Body of pancreas (tissue), 4 donors: ENCODE measurements at regions not wholly inside any gene's neighbourhood (a gene's known extent, or its start where the extent isn't known, plus 50 kb on each side); places are given as distances from the start of the nearest gene placed in this dataset.

ENCODE experiments used
- ATAC-seq: fragments of 150-250 bp; one replicate; pipeline ENCODE4 v1.9.1; 2016
- DNase-seq, 4 donors: peaks; one replicate each; pipeline ENCODE4 v3.0.0-alpha.2; 2019
- H3K27ac ChIP-seq, 4 donors: fragments of 200-600 bp; sonication (generic); 1 replicate in 3 of 4; 2 replicates in 1 of 4; pipeline versions ENCODE4 v1.5.1 to v1.6.1; 2016 to 2019; ENCODE audit warnings: mild to moderate bottlenecking in 1 of 4, mixed read lengths in 1 of 4, moderate library complexity in 1 of 4
- H3K27me3 ChIP-seq, 2 donors: fragments of 200-600 bp; sonication (generic); one replicate each; pipeline ENCODE4 v1.6.0; 2016; ENCODE audit warnings: mild to moderate bottlenecking in 1 of 2
- H3K36me3 ChIP-seq, 2 donors: fragments of 200-600 bp; sonication (generic); replicated peaks in 1 of 2; 2 replicates each; pipeline ENCODE4 v1.5.1; 2016; ENCODE audit warnings: low read depth in 2 of 2; ENCODE audit not compliant: insufficient read depth in 1 of 2
- H3K4me1 ChIP-seq: fragments of 200-600 bp; sonication (generic); one replicate; pipeline ENCODE4 v1.6.0; 2016
- H3K4me3 ChIP-seq, 2 donors: fragments of 200-600 bp; sonication (generic); 1 replicate in 1 of 2; 2 replicates in 1 of 2; pipeline ENCODE4 v1.5.1; 2016 to 2019
- H3K9me3 ChIP-seq, 3 donors: fragments of 200-600 bp; sonication (generic); 1 replicate in 2 of 3; 2 replicates in 1 of 3; pipeline ENCODE4 v1.5.1; 2016
- POLR2A ChIP-seq, 3 donors: fragments of 450-650 bp; IDR thresholded peaks; one replicate each; pipeline ENCODE4 v1.6.1; 2016; ENCODE audit warnings: antibody characterized with exemption in 3 of 3, mild to moderate bottlenecking in 2 of 3
- WGBS, 2 donors: methylation state at CpG; one replicate each; pipeline ENCODE4 v1.1.5; 2017; 5-methylcytosine and 5-hydroxymethylcytosine counted together
- intact Hi-C: fragments of 100-400 bp; cut with DNase I; formaldehyde crosslinking; loops from one replicate; pipeline ENCODE4 v1.15.1; 2023
- TF ChIP-seq, protein P1 (sequence below), 7 experiments: fragments of 450-650 bp in 4 of 7; fragments of 200-600 bp in 3 of 7; sonication (generic) in 3 of 7; IDR thresholded peaks; one replicate each; pipeline ENCODE4 v1.5.1; 2016 to 2019; ENCODE audit warnings: antibody characterized with exemption in 7 of 7

- TF ChIP-seq, protein P1, sequence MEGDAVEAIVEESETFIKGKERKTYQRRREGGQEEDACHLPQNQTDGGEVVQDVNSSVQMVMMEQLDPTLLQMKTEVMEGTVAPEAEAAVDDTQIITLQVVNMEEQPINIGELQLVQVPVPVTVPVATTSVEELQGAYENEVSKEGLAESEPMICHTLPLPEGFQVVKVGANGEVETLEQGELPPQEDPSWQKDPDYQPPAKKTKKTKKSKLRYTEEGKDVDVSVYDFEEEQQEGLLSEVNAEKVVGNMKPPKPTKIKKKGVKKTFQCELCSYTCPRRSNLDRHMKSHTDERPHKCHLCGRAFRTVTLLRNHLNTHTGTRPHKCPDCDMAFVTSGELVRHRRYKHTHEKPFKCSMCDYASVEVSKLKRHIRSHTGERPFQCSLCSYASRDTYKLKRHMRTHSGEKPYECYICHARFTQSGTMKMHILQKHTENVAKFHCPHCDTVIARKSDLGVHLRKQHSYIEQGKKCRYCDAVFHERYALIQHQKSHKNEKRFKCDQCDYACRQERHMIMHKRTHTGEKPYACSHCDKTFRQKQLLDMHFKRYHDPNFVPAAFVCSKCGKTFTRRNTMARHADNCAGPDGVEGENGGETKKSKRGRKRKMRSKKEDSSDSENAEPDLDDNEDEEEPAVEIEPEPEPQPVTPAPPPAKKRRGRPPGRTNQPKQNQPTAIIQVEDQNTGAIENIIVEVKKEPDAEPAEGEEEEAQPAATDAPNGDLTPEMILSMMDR (IDR thresholded peaks at IDR 0.05): no peak
- no peak for TF ChIP-seq POLR2A (IDR thresholded peaks at IDR 0.05)
- Histone ChIP-seq H3K27ac (no peak overlapping the region), H3K36me3 (no peaks in the 10 kb centered on the region), H3K9me3 (no peaks in the 10 kb centered on the region), H3K4me3 (no peak overlapping the region), H3K27me3 (no peaks in the 10 kb centered on the region), H3K4me1 (no peaks in the 10 kb centered on the region)
- WGBS, 2 donors: 26 to 35% methylated on average over 6 of the region's 6 CpGs
- intact Hi-C loops: no loop called here
- DNase-seq (peak in 1 of 4 donors; percentile 30), ATAC-seq (no peak)
These were observed 319.6 kb upstream of the TCF4 start for GRCh38 chr18:55907453-55908175.

DNA sequence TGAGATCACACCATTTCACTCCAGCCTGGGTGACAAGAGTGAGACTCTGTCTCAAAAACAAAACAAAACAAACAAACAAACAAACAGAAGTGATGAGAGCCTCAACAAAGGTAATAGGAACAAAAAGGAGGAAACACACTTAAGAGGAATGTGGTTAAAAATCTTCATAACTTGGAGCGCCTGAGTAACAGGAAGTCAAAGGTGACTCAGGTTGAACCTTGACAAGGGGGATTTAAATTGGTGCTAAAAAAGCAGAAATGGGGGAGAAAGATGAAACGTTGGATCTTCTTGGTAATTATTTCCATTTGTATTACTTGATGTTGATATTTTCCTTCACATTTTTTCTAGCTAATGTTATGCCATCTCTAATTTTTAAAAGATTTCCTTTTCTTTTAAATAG, 318.5 kb upstream of the TCF4 start:
- intact Hi-C loops: no loop called here

GRCh38 chr18:55903911-55904310, 315.9 kb upstream of the TCF4 start:
- TF ChIP-seq, protein P1 (IDR thresholded peaks at IDR 0.05): no peak
- TF ChIP-seq POLR2A (IDR thresholded peaks at IDR 0.05): no peak
- no peaks in the 10 kb centered on the region for H3K36me3 ChIP-seq
- no peak for ATAC-seq
- WGBS, 2 donors: 53 to 67% methylated on average over 6 of the region's 6 CpGs
- intact Hi-C loops: no loop called here
- H3K4me1 ChIP-seq: no peaks in the 10 kb centered on the region
- no peak overlapping the region for H3K4me3 ChIP-seq
- H3K27me3 ChIP-seq: no peaks in the 10 kb centered on the region
- H3K27ac ChIP-seq: no peak overlapping the region
- no peak for DNase-seq
- H3K9me3 ChIP-seq: no peaks in the 10 kb centered on the region

More for the DNA sequence above, 318.5 kb upstream of the TCF4 start:
- Histone ChIP-seq H3K9me3 (no peaks in the 10 kb centered on the region), H3K27ac (no peak overlapping the region), H3K36me3 (no peaks in the 10 kb centered on the region), H3K27me3 (no peaks in the 10 kb centered on the region), H3K4me1 (no peaks in the 10 kb centered on the region), H3K4me3 (no peak overlapping the region)
- DNase-seq (no peak), ATAC-seq (no peak)
- WGBS, 2 donors: 75 to 76% methylated on average over 2 of the region's 2 CpGs
- TF ChIP-seq, protein P1 (IDR thresholded peaks at IDR 0.05): no peak
- no peak for TF ChIP-seq POLR2A (IDR thresholded peaks at IDR 0.05)

DNA sequence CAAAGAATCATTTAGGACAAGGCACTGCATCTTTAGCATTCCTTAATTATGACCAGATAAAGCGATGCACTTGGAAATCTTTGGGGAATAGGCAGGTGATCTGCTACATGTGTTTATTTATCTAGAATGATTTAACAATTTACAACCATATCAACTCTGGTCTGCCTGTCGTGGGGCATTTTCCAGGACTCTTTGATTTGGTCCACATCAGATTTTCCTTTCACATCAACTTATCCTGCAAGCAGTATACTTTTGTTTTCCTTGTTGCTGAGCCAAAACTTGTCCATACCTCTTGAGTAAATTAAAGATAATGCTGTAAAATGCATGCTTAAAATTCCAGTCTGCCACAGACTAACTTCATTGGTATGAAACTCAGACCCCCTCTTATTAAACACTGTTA, 312.4 kb upstream of the TCF4 start:
- no peaks in the 10 kb centered on the region for H3K27me3 ChIP-seq
- DNase-seq: no peak
- TF ChIP-seq, protein P1 (IDR thresholded peaks at IDR 0.05): no peak
- TF ChIP-seq POLR2A (IDR thresholded peaks at IDR 0.05): no peak
- intact Hi-C loops: no loop called here
- 50 to 51% methylated on average over 2 of the region's 2 CpGs for WGBS, 2 donors
- H3K27ac ChIP-seq: no peak overlapping the region
- ATAC-seq: no peak
- H3K9me3 ChIP-seq: no peaks in the 10 kb centered on the region
- H3K36me3 ChIP-seq: no peaks in the 10 kb centered on the region
- no peak overlapping the region for H3K4me3 ChIP-seq
- H3K4me1 ChIP-seq: no peaks in the 10 kb centered on the region

- TF ChIP-seq POLR2A (IDR thresholded peaks at IDR 0.05): no peak
- TF ChIP-seq, protein P1 (IDR thresholded peaks at IDR 0.05): no peak
- H3K27ac ChIP-seq: no peak overlapping the region
- ATAC-seq (no peak), DNase-seq (no peak)
- intact Hi-C loops: no loop called here
- H3K4me3 ChIP-seq: no peak overlapping the region
- H3K36me3 ChIP-seq: no peaks in the 10 kb centered on the region
- H3K27me3 ChIP-seq: no peaks in the 10 kb centered on the region
- WGBS, 2 donors: 86 to 89% methylated on average over 3 of the region's 3 CpGs
- H3K9me3 ChIP-seq: no peaks in the 10 kb centered on the region
- H3K4me1 ChIP-seq: no peaks in the 10 kb centered on the region
These were observed 309.2 kb upstream of the TCF4 start for GRCh38 chr18:55897091-55897689.
